ENCODE measurements at regions not wholly inside any gene's neighbourhood (a gene's known extent, or its start where the extent isn't known, plus 50 kb on each side); places are given as distances from the start of the nearest gene placed in this dataset.

- DNase-seq (ENCODE audit: low spot score), result no peak
Observed at GRCh38 chr5:8238080-8238479, 369.1 kb downstream of the MTRR start.

GRCh38 chr5:8239198-8239597, 370.2 kb downstream of the MTRR start:
- Histone ChIP-seq H3K27ac (no peak overlapping the region), H3K36me3 (no peaks in the 10 kb centered on the region), H3K4me1 (ENCODE audit: control insufficient read depth in 1 of 2, low read depth in 2 of 2) (peaks cover 0 to 14% of the 10 kb centered on the region in 2 donors), H3K27me3 (replicated peaks; ENCODE audit: insufficient read depth) (no peaks in the 10 kb centered on the region), H3K9me3 (no peaks in the 10 kb centered on the region), H3K4me3 (no peak overlapping the region)
- ATAC-seq (ENCODE audit: insufficient number of reproducible peaks, low FRiP score, low read depth), result no peak
- no peak for DNase-seq (ENCODE audit: low spot score)
- TF ChIP-seq CTCF (IDR thresholded peaks at IDR 0.05), result no peak

More at GRCh38 chr5:8238080-8238479, 369.1 kb downstream of the MTRR start:
- Histone ChIP-seq H3K4me3 (no peak overlapping the region), H3K9me3 (no peaks in the 10 kb centered on the region), H3K27ac (no peak overlapping the region), H3K27me3 (replicated peaks; ENCODE audit: insufficient read depth) (no peaks in the 10 kb centered on the region), H3K36me3 (no peaks in the 10 kb centered on the region), H3K4me1 (ENCODE audit: control insufficient read depth in 1 of 2, low read depth in 2 of 2) (peaks cover 0 to 14% of the 10 kb centered on the region in 2 donors)
- no peak for TF ChIP-seq CTCF (IDR thresholded peaks at IDR 0.05)
- ATAC-seq (ENCODE audit: insufficient number of reproducible peaks, low FRiP score, low read depth), result no peak

- H3K4me3 ChIP-seq, result no peak overlapping the region
- no peaks in the 10 kb centered on the region for H3K27me3 ChIP-seq (replicated peaks; ENCODE audit: insufficient read depth)
- no peaks in the 10 kb centered on the region for H3K36me3 ChIP-seq
- DNase-seq (ENCODE audit: low spot score) (no peak), ATAC-seq (ENCODE audit: insufficient number of reproducible peaks, low FRiP score, low read depth) (no peak)
- H3K27ac ChIP-seq, result no peak overlapping the region
- no peaks in the 10 kb centered on the region for H3K9me3 ChIP-seq
- H3K4me1 ChIP-seq (ENCODE audit: control insufficient read depth in 1 of 2, low read depth in 2 of 2), result peaks cover 0 to 14% of the 10 kb centered on the region in 2 donors
- TF ChIP-seq CTCF (IDR thresholded peaks at IDR 0.05), result no peak
Observed at GRCh38 chr5:8239646-8240045, 370.7 kb downstream of the MTRR start.

- Histone ChIP-seq H3K36me3 (no peaks in the 10 kb centered on the region), H3K27me3 (replicated peaks; ENCODE audit: insufficient read depth) (no peaks in the 10 kb centered on the region), H3K27ac (no peak overlapping the region), H3K9me3 (no peaks in the 10 kb centered on the region), H3K4me3 (no peak overlapping the region), H3K4me1 (ENCODE audit: control insufficient read depth in 1 of 2, low read depth in 2 of 2) (peaks cover 0 to 14% of the 10 kb centered on the region in 2 donors)
- ATAC-seq (ENCODE audit: insufficient number of reproducible peaks, low FRiP score, low read depth), result no peak
- no peak for TF ChIP-seq CTCF (IDR thresholded peaks at IDR 0.05)
- DNase-seq (ENCODE audit: low spot score), result no peak
Observed at GRCh38 chr5:8241076-8241475, 372.1 kb downstream of the MTRR start.

GRCh38 chr5:8241558-8241957, 372.6 kb downstream of the MTRR start:
- Histone ChIP-seq H3K4me1 (ENCODE audit: control insufficient read depth in 1 of 2, low read depth in 2 of 2) (peaks cover 0 to 14% of the 10 kb centered on the region in 2 donors), H3K36me3 (no peaks in the 10 kb centered on the region), H3K27ac (no peak overlapping the region), H3K9me3 (no peaks in the 10 kb centered on the region), H3K27me3 (replicated peaks; ENCODE audit: insufficient read depth) (no peaks in the 10 kb centered on the region), H3K4me3 (no peak overlapping the region)
- no peak for TF ChIP-seq CTCF (IDR thresholded peaks at IDR 0.05)
- no peak for ATAC-seq (ENCODE audit: insufficient number of reproducible peaks, low FRiP score, low read depth)
- no peak for DNase-seq (ENCODE audit: low spot score)

All from thoracic aorta (tissue), 2 donors.